HG03064 (cell line): ENCODE measurements at regions not wholly inside any gene's neighbourhood (a gene's known extent, or its start where the extent isn't known, plus 50 kb on each side); places are given as distances from the start of the nearest gene placed in this dataset.
"Not testable (repeated sequence)": the region's sequence is repeated elsewhere in the genome, so short reads cannot be mapped to it uniquely, and the experiment has no call there.

Experiments
- ATAC-seq: cut with Tn5 transposase; IDR thresholded peaks from one replicate; pipeline ENCODE4 v1.9.1; 2021; ENCODE audit warnings: low read depth; ENCODE audit not compliant: unreplicated experiment

- ATAC-seq = not testable (repeated sequence)
These were observed 440.2 kb upstream of the NUDT12 start for GRCh38 chr5:104002783-104003182.

GRCh38 chr5:104001136-104001535 is 438.5 kb upstream of the NUDT12 start:
- ATAC-seq = no peak

- ATAC-seq = no peak
These were observed 430.4 kb upstream of the NUDT12 start for GRCh38 chr5:103993031-103993430.

GRCh38 chr5:103990064-103990463 is 427.5 kb upstream of the NUDT12 start:
- ATAC-seq = no peak

- no peak for ATAC-seq
These were observed 419.0 kb upstream of the NUDT12 start for GRCh38 chr5:103981592-103981991.

- no peak for ATAC-seq
These were observed 411.1 kb upstream of the NUDT12 start for GRCh38 chr5:103973669-103974068.

- not testable (repeated sequence) for ATAC-seq
These were observed 403.7 kb upstream of the NUDT12 start for GRCh38 chr5:103966295-103966694.

- no peak for ATAC-seq
These were observed 399.4 kb upstream of the NUDT12 start for GRCh38 chr5:103962023-103962422.

GRCh38 chr5:103953601-103954382 is 391.2 kb upstream of the NUDT12 start:
- no peak for ATAC-seq

- no peak for ATAC-seq
These were observed 389.2 kb upstream of the NUDT12 start for GRCh38 chr5:103951776-103952175.

GRCh38 chr5:103943230-103943629 is 380.6 kb upstream of the NUDT12 start:
- no peak for ATAC-seq

GRCh38 chr5:103942587-103943186 is 380.1 kb upstream of the NUDT12 start:
- no peak for ATAC-seq

GRCh38 chr5:103941596-103941995 is 379.0 kb upstream of the NUDT12 start:
- no peak for ATAC-seq

- no peak for ATAC-seq
These were observed 375.6 kb upstream of the NUDT12 start for GRCh38 chr5:103938146-103938695.

GRCh38 chr5:103929338-103930013 is 366.9 kb upstream of the NUDT12 start:
- ATAC-seq = no peak

- no peak for ATAC-seq
These were observed 365.1 kb upstream of the NUDT12 start for GRCh38 chr5:103927739-103928138.

- no peak for ATAC-seq
These were observed 361.1 kb upstream of the NUDT12 start for GRCh38 chr5:103923616-103924168.

- no peak for ATAC-seq
These were observed 356.9 kb upstream of the NUDT12 start for GRCh38 chr5:103919506-103919905.

GRCh38 chr5:103918668-103919367 is 356.2 kb upstream of the NUDT12 start:
- ATAC-seq = no peak

GRCh38 chr5:103915081-103915480 is 352.5 kb upstream of the NUDT12 start:
- ATAC-seq = no peak
